ENCODE measurements at regions not wholly inside any gene's neighbourhood (a gene's known extent, or its start where the extent isn't known, plus 50 kb on each side); places are given as distances from the start of the nearest gene placed in this dataset.

DNA sequence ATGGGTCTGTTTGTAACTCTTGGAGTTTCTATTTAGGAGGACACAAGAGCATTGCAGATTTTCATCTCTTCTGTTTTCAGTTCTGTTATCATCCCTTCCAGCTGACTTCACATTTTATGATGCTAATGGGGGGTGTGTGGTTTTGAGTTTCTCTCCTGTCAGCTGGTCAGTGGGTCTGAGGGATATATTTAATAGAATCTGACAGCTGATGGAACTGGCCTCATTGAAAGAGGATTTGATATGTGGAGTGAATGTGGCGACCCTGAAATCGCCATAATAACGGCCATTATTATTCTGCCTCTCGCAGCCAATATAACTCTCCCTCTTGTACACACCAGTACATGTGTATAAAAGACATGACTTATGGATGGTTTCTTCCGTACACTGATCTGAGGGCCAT lies 128.1 kb downstream of the SALL1 start:
- no TSS peak for BruUV-seq (replicated peaks)
- Mint-ChIP-seq H3K27me3 (ENCODE audit: unreplicated experiment) (peaks cover 95% of the 10 kb centered on the region), H3K9me3 (ENCODE audit: low read depth, unreplicated experiment) (no peaks in the 10 kb centered on the region), H3K27ac (ENCODE audit: unreplicated experiment) (no peak overlapping the region), H3K4me1 (ENCODE audit: low read depth, unreplicated experiment) (no peaks in the 10 kb centered on the region), H3K36me3 (ENCODE audit: insufficient read depth, unreplicated experiment) (no peaks in the 10 kb centered on the region), H3K4me3 (ENCODE audit: low read depth, unreplicated experiment) (no peak overlapping the region)
- no peak for DNase-seq
- intact Hi-C loops (cut with micrococcal nuclease; ENCODE audit: unreplicated experiment) = no loop called here
- TF ChIP-seq, protein P1, sequence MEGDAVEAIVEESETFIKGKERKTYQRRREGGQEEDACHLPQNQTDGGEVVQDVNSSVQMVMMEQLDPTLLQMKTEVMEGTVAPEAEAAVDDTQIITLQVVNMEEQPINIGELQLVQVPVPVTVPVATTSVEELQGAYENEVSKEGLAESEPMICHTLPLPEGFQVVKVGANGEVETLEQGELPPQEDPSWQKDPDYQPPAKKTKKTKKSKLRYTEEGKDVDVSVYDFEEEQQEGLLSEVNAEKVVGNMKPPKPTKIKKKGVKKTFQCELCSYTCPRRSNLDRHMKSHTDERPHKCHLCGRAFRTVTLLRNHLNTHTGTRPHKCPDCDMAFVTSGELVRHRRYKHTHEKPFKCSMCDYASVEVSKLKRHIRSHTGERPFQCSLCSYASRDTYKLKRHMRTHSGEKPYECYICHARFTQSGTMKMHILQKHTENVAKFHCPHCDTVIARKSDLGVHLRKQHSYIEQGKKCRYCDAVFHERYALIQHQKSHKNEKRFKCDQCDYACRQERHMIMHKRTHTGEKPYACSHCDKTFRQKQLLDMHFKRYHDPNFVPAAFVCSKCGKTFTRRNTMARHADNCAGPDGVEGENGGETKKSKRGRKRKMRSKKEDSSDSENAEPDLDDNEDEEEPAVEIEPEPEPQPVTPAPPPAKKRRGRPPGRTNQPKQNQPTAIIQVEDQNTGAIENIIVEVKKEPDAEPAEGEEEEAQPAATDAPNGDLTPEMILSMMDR (IDR thresholded peaks at IDR 0.05; ENCODE audit: unreplicated experiment) = no peak
- CTCF ChIA-PET = no interaction called here

DNA sequence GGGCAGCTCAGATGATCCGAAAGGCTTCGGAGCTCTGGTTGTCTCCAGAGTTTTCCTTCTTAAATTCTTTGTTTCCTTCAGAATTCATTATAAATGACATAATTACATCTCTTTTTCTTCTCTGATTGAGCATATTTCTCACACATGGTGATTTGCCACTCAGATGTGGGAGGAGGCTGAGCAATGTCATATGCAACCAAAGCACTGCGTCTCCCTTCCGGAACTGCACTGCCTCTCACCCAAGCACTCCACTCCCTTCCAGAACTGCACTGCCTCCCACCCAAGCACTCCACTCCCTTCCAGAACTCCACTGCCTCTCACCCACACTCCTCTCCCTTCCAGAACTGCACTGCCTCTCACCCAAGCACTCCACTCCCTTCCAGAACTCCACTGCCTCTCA lies 131.5 kb downstream of the SALL1 start:
- Mint-ChIP-seq H3K27ac (ENCODE audit: unreplicated experiment) (no peak overlapping the region), H3K4me1 (ENCODE audit: low read depth, unreplicated experiment) (no peaks in the 10 kb centered on the region), H3K36me3 (ENCODE audit: insufficient read depth, unreplicated experiment) (no peaks in the 10 kb centered on the region), H3K27me3 (ENCODE audit: unreplicated experiment) (peaks cover 98% of the 10 kb centered on the region), H3K4me3 (ENCODE audit: low read depth, unreplicated experiment) (no peak overlapping the region), H3K9me3 (ENCODE audit: low read depth, unreplicated experiment) (no peaks in the 10 kb centered on the region)
- TF ChIP-seq, protein P1 (IDR thresholded peaks at IDR 0.05; ENCODE audit: unreplicated experiment) = no peak
- CTCF ChIA-PET = no interaction called here
- no peak for DNase-seq
- BruUV-seq (replicated peaks) = no TSS peak
- intact Hi-C loops (cut with micrococcal nuclease; ENCODE audit: unreplicated experiment) = no loop called here

DNA sequence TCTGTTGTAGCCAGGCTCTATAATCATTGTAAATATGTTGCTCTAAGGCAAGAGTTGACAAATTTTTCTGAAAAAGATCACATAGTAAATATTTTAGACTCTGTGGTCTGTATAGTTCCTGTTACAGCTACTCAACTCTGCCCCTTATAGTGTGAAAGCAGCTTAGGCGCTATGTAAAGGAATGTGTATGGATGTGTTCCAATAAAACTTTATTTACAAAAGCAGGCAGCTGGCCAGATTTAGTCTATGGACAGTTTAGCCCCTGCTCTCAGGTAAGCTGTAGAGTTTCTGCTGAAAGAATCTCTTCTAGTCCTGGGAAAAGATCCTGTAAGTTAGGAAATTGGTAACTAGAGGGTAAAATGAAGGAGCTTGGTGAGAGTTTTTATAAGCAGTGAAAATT lies 133.1 kb downstream of the SALL1 start:
- no peak for DNase-seq
- H3K27me3 Mint-ChIP-seq (ENCODE audit: unreplicated experiment) = peaks cover 91% of the 10 kb centered on the region
- no peak overlapping the region for H3K27ac Mint-ChIP-seq (ENCODE audit: unreplicated experiment)
- no peaks in the 10 kb centered on the region for H3K9me3 Mint-ChIP-seq (ENCODE audit: low read depth, unreplicated experiment)
- CTCF ChIA-PET = no interaction called here
- no peaks in the 10 kb centered on the region for H3K4me1 Mint-ChIP-seq (ENCODE audit: low read depth, unreplicated experiment)
- intact Hi-C loops (cut with micrococcal nuclease; ENCODE audit: unreplicated experiment) = no loop called here
- H3K36me3 Mint-ChIP-seq (ENCODE audit: insufficient read depth, unreplicated experiment) = no peaks in the 10 kb centered on the region
- H3K4me3 Mint-ChIP-seq (ENCODE audit: low read depth, unreplicated experiment) = no peak overlapping the region
- no TSS peak for BruUV-seq (replicated peaks)
- TF ChIP-seq, protein P1 (IDR thresholded peaks at IDR 0.05; ENCODE audit: unreplicated experiment) = no peak

DNA sequence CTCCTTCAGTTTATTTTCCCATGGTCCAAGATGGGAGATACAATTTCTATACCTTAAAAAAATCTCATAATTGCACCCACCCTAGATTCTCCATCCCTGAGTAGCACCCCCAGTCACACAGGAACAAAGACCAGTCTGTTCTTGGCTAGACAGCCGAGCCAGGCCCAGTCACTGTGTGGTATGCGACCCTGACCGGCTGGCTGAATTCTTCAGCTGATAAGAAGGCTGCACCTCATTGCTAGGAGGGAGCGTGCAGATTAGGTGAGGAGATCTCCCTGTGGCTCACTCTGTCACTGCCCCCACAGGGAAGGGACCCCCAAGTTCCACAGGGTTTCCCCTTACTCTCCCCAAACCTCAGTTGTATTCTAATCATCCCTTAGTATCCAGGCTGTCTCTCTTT lies 138.7 kb downstream of the SALL1 start:
- H3K27ac Mint-ChIP-seq (ENCODE audit: unreplicated experiment) = no peak overlapping the region
- peak; percentile 46 for DNase-seq
- CTCF ChIA-PET = no interaction called here
- H3K27me3 Mint-ChIP-seq (ENCODE audit: unreplicated experiment) = peaks cover 91% of the 10 kb centered on the region
- no TSS peak for BruUV-seq (replicated peaks)
- H3K4me1 Mint-ChIP-seq (ENCODE audit: low read depth, unreplicated experiment) = no peaks in the 10 kb centered on the region
- no peaks in the 10 kb centered on the region for H3K9me3 Mint-ChIP-seq (ENCODE audit: low read depth, unreplicated experiment)
- no peaks in the 10 kb centered on the region for H3K36me3 Mint-ChIP-seq (ENCODE audit: insufficient read depth, unreplicated experiment)
- TF ChIP-seq, protein P1 (IDR thresholded peaks at IDR 0.05; ENCODE audit: unreplicated experiment) = no peak
- intact Hi-C loops (cut with micrococcal nuclease; ENCODE audit: unreplicated experiment) = no loop called here
- no peak overlapping the region for H3K4me3 Mint-ChIP-seq (ENCODE audit: low read depth, unreplicated experiment)

DNA sequence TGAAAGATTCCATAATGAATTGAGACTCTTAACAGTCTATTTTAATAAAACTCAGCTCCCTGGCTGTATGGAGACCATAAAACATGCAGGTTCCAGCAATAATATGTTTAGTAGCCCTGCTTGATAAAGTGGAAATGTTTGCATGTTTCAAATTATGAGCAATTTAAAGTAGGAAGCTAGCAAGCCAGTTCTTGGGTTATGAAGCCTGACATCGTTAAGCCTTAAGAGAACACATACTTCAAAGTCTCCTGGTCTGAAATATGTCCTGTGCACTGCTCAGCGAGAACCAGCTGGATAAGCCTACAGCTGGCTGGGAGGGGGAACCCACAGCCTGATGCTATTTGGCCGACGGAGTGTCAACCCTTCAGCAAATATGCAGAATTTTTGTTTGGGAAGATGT lies 140.3 kb downstream of the SALL1 start:
- CTCF ChIA-PET = no interaction called here
- no peaks in the 10 kb centered on the region for H3K4me1 Mint-ChIP-seq (ENCODE audit: low read depth, unreplicated experiment)
- intact Hi-C loops (cut with micrococcal nuclease; ENCODE audit: unreplicated experiment) = no loop called here
- BruUV-seq (replicated peaks) = no TSS peak
- H3K36me3 Mint-ChIP-seq (ENCODE audit: insufficient read depth, unreplicated experiment) = no peaks in the 10 kb centered on the region
- TF ChIP-seq, protein P1 (IDR thresholded peaks at IDR 0.05; ENCODE audit: unreplicated experiment) = no peak
- H3K9me3 Mint-ChIP-seq (ENCODE audit: low read depth, unreplicated experiment) = no peaks in the 10 kb centered on the region
- H3K27ac Mint-ChIP-seq (ENCODE audit: unreplicated experiment) = no peak overlapping the region
- no peak for DNase-seq
- H3K27me3 Mint-ChIP-seq (ENCODE audit: unreplicated experiment) = peaks cover 91% of the 10 kb centered on the region
- H3K4me3 Mint-ChIP-seq (ENCODE audit: low read depth, unreplicated experiment) = no peak overlapping the region
